T-helper 1 cell (primary cell): ENCODE measurements at regions not wholly inside any gene's neighbourhood (a gene's known extent, or its start where the extent isn't known, plus 50 kb on each side); places are given as distances from the start of the nearest gene placed in this dataset.
"Not testable (repeated sequence)": the region's sequence is repeated elsewhere in the genome, so short reads cannot be mapped to it uniquely, and the experiment has no call there.

Source experiments
- DNase-seq, 5 donors: peaks; one replicate each; pipeline ENCODE4 v3.0.0-alpha.2; 2012 to 2020

DNA sequence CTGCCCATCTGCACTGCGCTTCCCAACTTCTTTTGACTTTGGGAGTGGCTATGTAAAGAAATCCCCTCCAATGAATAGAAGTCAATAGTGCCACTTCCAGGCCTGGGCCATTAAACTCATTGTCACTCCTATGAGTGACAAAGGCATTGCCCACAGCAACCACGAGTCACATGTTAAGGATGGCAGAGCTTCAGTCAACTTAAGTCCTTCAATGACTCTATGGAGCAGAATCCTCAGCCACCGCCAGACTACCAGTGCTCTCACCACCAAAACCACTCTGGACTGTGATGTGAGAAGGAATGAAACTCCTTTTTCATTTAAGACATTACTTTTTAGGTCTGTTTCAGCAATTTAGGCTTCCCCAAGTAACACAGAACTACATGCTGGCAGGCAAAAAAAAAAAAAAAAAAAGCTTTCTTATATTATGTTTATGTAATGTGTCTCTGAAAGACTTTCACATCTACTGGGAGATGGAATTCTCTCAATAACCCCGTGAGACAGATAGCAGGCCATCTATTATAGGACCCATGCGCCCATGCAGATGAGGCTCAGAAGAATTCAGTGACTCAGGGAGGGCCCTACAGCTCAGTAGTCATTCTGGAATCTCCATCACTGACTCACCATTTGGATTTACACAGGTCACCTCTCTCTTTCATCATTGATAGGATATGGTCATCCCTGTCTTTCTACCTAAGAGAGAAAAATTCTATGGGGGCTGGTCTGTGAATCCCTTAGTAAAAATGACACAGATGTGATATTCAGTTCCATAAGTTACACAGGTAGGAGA is 180.5 kb downstream of the CEMIP2 start:
- peak in 1 of 5 donors; percentile 6 for DNase-seq

DNA sequence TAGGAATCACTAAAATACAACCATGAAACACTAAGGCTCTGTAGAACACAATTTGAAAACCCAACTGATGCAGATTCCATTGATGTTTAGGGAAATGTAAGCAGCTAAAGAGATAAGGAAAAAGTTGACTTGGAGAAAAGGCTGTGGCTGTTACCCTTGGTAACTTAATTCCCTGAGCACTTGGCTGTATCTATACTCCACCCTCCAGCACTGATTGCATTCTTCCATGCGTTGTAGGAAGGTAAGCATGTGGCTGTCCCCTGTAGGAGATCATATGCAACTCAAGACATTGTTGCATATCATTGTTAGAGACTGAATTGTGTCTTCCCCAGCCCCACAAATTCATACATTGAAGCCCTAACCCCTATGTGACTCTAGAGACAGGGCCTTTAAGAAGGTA is 184.5 kb downstream of the CEMIP2 start:
- no peak for DNase-seq

DNA sequence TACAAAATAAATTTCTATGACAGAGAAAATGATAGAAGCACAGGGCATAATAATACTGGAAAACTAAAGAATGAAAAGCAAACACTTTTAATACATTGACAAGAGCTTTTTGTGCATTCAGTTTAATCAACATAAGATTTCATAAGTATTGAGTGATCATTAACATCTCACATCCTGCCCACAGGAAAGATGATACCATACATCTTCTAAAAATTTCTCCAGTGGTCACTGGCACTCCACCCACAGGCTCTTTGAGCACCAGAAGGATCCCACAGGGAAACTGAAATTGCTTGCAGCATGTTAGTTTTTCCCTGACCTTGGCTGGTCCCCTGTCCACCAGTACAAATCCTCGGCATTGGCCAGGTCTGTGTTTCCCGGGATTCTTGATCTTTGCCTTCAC is 186.0 kb downstream of the CEMIP2 start:
- no peak for DNase-seq

DNA sequence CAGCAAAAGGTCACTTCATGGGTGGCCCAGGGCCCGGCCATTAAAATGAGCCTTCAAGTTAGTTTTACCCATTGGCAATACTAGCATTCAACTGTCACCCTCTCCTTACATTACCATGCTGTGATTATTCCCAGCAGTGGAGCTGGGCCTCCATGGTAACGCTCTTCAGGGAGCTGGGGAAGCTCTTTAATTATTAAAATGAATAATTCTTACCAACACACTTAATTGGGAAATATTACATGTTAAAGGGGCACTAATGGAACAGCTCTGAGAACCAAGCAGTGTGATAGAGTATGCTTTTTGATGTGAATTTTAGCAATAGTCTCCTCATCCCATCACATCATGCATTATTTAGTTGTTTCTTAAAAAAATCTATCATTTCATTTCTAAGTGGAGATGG is 187.2 kb downstream of the CEMIP2 start:
- DNase-seq, result no peak

DNA sequence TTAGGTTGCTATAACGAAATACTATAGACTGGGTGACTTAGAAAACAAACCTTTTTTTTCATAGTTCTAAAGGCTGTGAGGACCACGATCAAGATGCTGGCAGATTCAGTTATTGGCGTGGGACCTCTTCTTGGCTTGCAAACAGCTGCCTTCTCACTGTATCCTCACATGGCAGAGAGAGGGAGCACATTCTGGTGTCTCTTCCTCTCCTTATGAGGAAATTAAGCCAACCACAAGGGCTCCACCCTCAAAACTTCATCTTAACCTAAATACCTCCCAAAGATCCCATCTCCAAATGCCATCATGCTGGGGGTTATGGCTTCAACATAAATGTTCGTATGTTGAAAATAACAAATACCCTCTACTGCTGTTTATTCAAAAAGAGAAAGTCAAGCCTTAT is 197.1 kb downstream of the CEMIP2 start:
- no peak for DNase-seq

- no peak for DNase-seq
Measured at GRCh38 chr9:71567890-71568289, 200.4 kb downstream of the CEMIP2 start.

GRCh38 chr9:71562140-71562539 is 206.2 kb downstream of the CEMIP2 start:
- DNase-seq, result no peak

DNA sequence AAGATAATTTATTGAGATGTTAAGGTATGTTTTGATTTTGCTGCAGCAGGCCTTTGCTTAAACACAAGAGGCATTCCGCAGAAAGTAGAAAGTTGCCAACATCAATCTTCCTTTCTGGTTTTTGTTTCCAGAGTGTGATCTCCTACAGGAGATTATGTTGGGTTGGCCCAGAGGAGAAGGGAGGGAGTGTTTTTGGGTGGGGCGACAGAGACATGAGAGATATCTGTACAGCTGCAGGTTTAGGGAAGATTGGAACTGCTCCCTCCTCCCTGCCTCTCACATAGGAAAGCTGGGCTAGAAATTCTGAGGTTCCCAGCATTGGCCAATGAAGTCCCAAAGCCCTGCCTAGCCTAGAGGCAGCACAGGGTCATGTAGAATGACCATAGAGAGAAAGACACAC is 211.0 kb downstream of the CEMIP2 start:
- no peak for DNase-seq

GRCh38 chr9:71552480-71552879 is 215.8 kb downstream of the CEMIP2 start:
- DNase-seq, result no peak

- no peak for DNase-seq
Measured at GRCh38 chr9:71549023-71549422, 219.3 kb downstream of the CEMIP2 start.

GRCh38 chr9:71544464-71544863 is 223.8 kb downstream of the CEMIP2 start:
- DNase-seq, result no peak

DNA sequence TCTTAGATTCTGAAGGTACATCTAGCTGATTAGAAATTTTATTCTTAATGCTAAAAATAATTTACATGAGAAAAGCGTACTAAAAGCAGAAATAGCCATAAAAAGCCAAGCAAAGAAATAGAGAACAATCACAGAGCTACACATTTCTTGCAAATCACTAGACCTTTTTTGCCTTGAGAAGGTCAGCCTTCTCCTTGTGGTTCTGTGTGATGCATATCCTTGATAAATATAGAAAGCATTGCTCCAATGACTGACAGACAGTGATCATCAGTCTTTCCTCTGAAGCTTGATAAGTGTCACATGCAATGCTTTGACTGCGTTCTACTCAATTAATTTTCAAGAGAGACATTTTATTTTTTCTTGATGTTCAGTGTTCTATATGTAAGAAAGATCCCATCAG is 226.9 kb downstream of the CEMIP2 start:
- no peak for DNase-seq

GRCh38 chr9:71524996-71525580 is 243.2 kb downstream of the CEMIP2 start:
- DNase-seq, result no peak

- no peak for DNase-seq
Measured at GRCh38 chr9:71524516-71524915, 243.8 kb downstream of the CEMIP2 start.

- DNase-seq, result no peak
Measured at GRCh38 chr9:71521132-71521531, 247.2 kb downstream of the CEMIP2 start.

GRCh38 chr9:71519098-71519696 is 249.1 kb downstream of the CEMIP2 start:
- no peak for DNase-seq

DNA sequence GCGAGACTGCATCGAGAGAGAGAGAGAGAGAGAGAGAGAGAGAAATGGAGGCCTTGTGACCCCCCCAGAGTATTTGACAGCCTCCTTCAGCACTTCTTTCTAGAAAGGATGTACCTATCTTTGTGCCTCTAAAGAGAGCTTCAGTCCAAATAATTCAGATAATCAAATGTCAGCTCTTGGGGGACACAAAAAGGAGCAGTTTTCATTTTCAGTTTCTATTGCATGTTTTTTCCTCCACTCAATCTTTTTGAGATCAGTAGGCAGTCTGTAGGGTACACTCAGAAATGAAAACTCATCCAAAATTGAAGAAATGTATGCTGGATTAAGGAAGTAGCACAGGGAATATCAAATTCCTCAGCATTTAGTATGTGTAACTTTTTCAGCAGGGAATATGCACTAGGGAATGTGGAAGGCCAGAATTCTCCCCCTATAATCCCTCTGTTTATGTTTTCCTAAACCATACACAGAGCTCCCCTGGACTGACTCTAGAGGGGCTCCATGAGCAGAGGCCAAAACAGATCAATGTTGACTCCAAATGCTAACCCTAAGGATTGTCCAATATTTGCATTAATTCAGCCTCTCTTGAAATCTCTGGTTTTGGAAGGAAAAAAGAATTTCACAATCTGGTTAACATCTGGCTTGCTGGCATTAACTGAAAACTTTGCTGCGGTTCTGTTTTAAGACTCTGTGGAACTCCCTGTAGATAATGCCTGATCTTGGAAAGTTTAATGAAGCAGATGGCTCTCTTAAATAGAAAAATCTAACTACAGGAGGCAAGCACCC is 250.1 kb downstream of the CEMIP2 start:
- no peak for DNase-seq

GRCh38 chr9:71515626-71516025 is 252.7 kb downstream of the CEMIP2 start:
- DNase-seq, result no peak

DNA sequence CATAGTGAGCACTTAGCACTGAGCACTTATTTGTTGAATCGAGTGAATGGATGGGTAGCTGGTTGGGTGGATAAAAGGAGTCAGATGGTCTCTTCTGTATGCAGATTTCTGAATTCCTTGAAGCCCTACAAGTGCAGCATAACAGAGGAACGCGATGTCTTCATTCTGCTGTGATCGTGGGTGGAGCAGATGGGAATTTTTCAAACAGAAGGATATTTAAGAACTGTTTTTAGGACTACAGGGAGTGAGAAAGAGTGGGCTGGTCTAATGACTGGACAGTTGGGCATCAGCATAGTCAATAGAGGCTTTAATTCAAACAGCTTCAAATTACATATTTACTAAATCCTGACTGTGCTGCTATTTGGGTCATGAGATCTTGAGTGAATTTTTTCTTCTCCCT is 253.2 kb downstream of the CEMIP2 start:
- no peak for DNase-seq

DNA sequence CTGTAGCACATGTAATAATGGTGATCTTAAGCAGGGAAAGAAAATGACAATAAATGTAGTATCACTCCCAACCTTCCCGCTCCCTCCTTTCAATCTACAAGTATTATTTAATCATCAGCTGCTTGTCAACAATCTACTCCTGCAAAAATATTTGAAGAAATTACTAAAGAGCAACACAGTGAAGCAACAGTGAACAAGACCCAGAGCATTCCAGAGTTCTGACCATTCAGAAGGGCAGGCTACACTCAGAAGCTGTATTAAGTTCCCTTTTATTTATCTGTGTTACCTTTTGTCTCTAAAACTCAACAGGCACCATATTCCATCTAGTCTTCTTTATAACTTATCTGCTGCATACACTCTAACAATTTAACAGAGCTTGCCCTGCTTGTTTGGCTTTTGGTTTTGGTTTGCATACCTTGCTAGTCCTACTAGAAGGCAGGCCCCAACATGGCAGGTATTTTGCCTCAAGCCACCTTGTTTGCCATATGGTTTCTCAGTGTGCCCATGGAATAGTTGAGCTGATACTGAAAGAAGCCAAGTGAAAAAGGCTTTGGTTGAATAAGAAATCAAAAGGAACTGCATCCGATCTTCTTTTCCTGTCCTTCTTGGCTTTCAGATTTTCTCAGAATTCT is 253.9 kb downstream of the CEMIP2 start:
- no peak for DNase-seq

DNA sequence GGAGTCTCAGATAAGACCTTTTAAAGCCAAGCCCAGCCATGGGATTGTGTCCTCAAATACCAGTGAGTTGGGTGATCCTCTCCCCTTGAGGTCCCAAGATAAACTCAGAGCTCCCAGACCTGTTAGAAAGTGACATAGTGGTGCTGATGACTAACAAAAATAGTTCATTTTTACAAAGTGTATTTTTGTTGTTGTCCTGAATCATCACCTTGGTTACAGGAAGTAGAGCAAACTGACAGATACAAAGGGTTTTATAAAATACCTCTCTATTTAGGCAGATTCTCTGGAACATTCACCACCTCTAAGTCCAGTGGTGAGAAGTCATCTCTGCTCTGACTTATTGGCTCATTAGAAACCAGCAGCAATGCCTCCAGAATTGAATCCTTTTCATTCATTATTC is 259.3 kb downstream of the CEMIP2 start:
- peak in 1 of 5 donors; percentile 6 for DNase-seq

DNA sequence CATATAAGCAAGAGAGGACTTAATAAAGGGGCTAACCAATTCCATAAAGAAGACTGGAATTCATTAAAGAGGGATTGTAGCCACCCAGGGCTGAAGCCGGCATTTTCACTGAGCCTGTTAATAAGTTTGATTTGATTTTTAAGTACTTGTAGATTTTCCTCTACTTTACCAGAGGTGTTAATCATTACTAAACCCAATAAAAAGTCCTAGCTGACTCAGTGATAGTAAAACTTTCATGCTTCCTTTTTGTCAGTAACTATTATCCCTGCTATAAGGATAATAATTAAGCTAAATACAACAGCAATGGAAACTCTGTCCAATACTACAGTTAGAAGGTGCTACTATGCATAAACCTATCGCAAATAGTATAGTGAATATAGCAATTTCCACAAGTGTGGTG is 260.2 kb downstream of the CEMIP2 start:
- DNase-seq, result not testable (repeated sequence)

GRCh38 chr9:71506821-71507220 is 261.5 kb downstream of the CEMIP2 start:
- DNase-seq, result no peak
